GM23338 (cell line): ENCODE measurements at regions not wholly inside any gene's neighbourhood (a gene's known extent, or its start where the extent isn't known, plus 50 kb on each side); places are given as distances from the start of the nearest gene placed in this dataset.
A peak's percentile ranks its signal among the peaks of the same experiment; 100 is the strongest.

Source experiments
- ATAC-seq: fragments of 200-7000 bp; cut with Tn5 transposase; 3 replicates; pipeline ENCODE4 v1.9.1; 2020
- DNase-seq: peaks from one replicate; pipeline ENCODE4 v3.0.0-alpha.2; 2015; ENCODE audit warnings: low spot score
- H2AFZ ChIP-seq: fragments of 200-600 bp; sonication (generic); 2 replicates; pipeline ENCODE4 v1.8.0; 2016; ENCODE audit warnings: antibody characterized with exemption, mild to moderate bottlenecking, moderate library complexity
- H3F3A ChIP-seq: fragments of 200-600 bp; sonication (generic); replicated peaks from 2 replicates; pipeline ENCODE4 v1.8.0; 2017; ENCODE audit warnings: antibody characterized with exemption, mixed run types, low read depth
- H3K27ac ChIP-seq: fragments of 200-600 bp; sonication (generic); 2 replicates; pipeline ENCODE4 v1.6.1; 2016; ENCODE audit warnings: low read depth
- H3K27me3 ChIP-seq: fragments of 200-600 bp; sonication (generic); 2 replicates; pipeline ENCODE4 v1.8.0; 2016; ENCODE audit warnings: mild to moderate bottlenecking, mixed run types, moderate library complexity; ENCODE audit not compliant: insufficient read depth
- H3K36me3 ChIP-seq: fragments of 200-600 bp; sonication (generic); 2 replicates; pipeline ENCODE4 v1.8.0; 2016; ENCODE audit warnings: mild to moderate bottlenecking; ENCODE audit not compliant: insufficient read depth
- H3K4me1 ChIP-seq: fragments of 200-600 bp; sonication (generic); 2 replicates; pipeline ENCODE4 v1.8.0; 2016; ENCODE audit warnings: mild to moderate bottlenecking, moderate library complexity; ENCODE audit not compliant: insufficient read depth
- H3K4me2 ChIP-seq: fragments of 200-600 bp; sonication (generic); 2 replicates; pipeline ENCODE4 v1.7.1; 2017; ENCODE audit warnings: mixed run types
- H3K4me3 ChIP-seq: fragments of 200-600 bp; sonication (generic); 2 replicates; pipeline ENCODE4 v1.6.1; 2016; ENCODE audit warnings: mixed run types
- H3K79me2 ChIP-seq: fragments of 200-600 bp; sonication (generic); replicated peaks from 2 replicates; pipeline ENCODE4 v1.8.0; 2017; ENCODE audit warnings: mild to moderate bottlenecking; ENCODE audit not compliant: insufficient read depth
- H3K9me2 ChIP-seq: fragments of 200-600 bp; sonication (generic); 2 replicates; pipeline ENCODE4 v1.8.0; 2017; ENCODE audit not compliant: insufficient read depth
- H4K20me1 ChIP-seq: fragments of 200-600 bp; sonication (generic); replicated peaks from 2 replicates; pipeline ENCODE4 v1.8.0; 2017; ENCODE audit warnings: mild to moderate bottlenecking; ENCODE audit not compliant: insufficient read depth
- H3K27ac Mint-ChIP-seq: 2 replicates; pipeline ENCODE4 v1.8.0; 2020; ENCODE audit warnings: inconsistent platforms, mild to moderate bottlenecking, moderate library complexity, mixed read lengths
- H3K27me3 Mint-ChIP-seq: 3 replicates; pipeline ENCODE4 v1.8.0; 2022; ENCODE audit warnings: low read depth, mild to moderate bottlenecking, moderate library complexity, mixed read lengths, inconsistent platforms; ENCODE audit not compliant: insufficient read depth, poor library complexity
- H3K36me3 Mint-ChIP-seq: 3 replicates; pipeline ENCODE4 v1.8.0; 2021; ENCODE audit warnings: low read depth, mild to moderate bottlenecking, inconsistent platforms, moderate library complexity, mixed read lengths
- H3K4me1 Mint-ChIP-seq: 3 replicates; pipeline ENCODE4 v1.8.0; 2020; ENCODE audit warnings: mild to moderate bottlenecking, inconsistent platforms, mixed read lengths
- H3K4me3 Mint-ChIP-seq: 3 replicates; pipeline ENCODE4 v1.8.0; 2021; ENCODE audit warnings: moderate library complexity, mild to moderate bottlenecking, inconsistent platforms, mixed read lengths
- H3K9me3 Mint-ChIP-seq: 3 replicates; pipeline ENCODE4 v1.8.0; 2020; ENCODE audit warnings: moderate library complexity, mild to moderate bottlenecking, inconsistent platforms, mixed read lengths
- JUNB ChIP-seq: IDR thresholded peaks from one replicate; pipeline ENCODE4 v1.6.1; 2016; ENCODE audit warnings: antibody characterized with exemption; ENCODE audit not compliant: unreplicated experiment
- NANOG ChIP-seq: IDR thresholded peaks from 2 replicates; pipeline ENCODE4 v1.6.1; 2016; ENCODE audit warnings: antibody characterized with exemption, borderline replicate concordance
- POLR2AphosphoS5 ChIP-seq: IDR thresholded peaks from 2 replicates; pipeline ENCODE4 v1.6.1; 2016; ENCODE audit warnings: antibody characterized with exemption, low read depth
- ZNF114 ChIP-seq: fragments of 250-450 bp; sonication (Bioruptor Pico); IDR thresholded peaks from 2 replicates; pipeline ENCODE4 v1.5.0; 2020; ENCODE audit warnings: mild to moderate bottlenecking, moderate library complexity
- ZNF331 ChIP-seq: fragments of 250-450 bp; sonication (Bioruptor Pico); IDR thresholded peaks from 2 replicates; pipeline ENCODE4 v1.5.0; 2020; ENCODE audit warnings: low read depth, mild to moderate bottlenecking, moderate library complexity
- TF ChIP-seq, protein P1 (sequence below): IDR thresholded peaks from 2 replicates; pipeline ENCODE4 v1.6.1; 2016; ENCODE audit warnings: antibody characterized with exemption
- TF ChIP-seq, protein P2 (sequence below), 2 experiments: fragments of 200-600 bp in 1 of 2; sonication (generic) in 1 of 2; conservative IDR thresholded peaks; 2 replicates each; pipeline versions ENCODE4 v1.5.1 to v1.6.1; 2016 to 2017; ENCODE audit warnings: antibody characterized with exemption in 2 of 2, low read depth in 2 of 2, mild to moderate bottlenecking in 2 of 2, moderate library complexity in 1 of 2
- TF ChIP-seq, protein P3 (sequence below): fragments of 250-450 bp; sonication (Bioruptor Pico); IDR thresholded peaks from 2 replicates; pipeline ENCODE4 v1.5.0; 2020; ENCODE audit warnings: mild to moderate bottlenecking, moderate library complexity
- TF ChIP-seq, protein P4 (sequence below): IDR thresholded peaks from one replicate; pipeline ENCODE4 v1.6.1; 2018; ENCODE audit warnings: antibody characterized with exemption; ENCODE audit not compliant: unreplicated experiment

DNA sequence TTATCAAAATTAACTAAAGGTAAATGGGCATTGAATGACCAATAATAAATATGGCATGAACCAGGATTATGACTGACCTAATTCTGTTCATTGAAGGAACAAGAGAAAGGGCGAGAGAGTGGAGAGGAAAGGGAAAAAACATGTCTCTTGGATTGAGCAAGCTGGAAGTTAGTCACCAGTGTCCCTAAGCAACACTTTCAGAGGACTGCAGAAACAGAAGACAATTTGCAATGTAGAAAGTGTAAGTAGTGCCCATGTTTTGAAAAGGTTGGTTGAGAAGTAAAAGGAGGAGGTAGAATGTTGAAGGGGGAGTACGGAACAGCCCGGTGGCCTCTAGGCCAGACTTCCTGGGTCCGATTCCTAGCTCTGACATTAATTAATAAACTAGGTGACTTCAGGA, 94.6 kb downstream of the FAS start:
- no peak overlapping the region for H3K27ac Mint-ChIP-seq

More for the DNA sequence above, 94.6 kb downstream of the FAS start:
- no peak overlapping the region for H3K4me3 ChIP-seq
- peaks cover 6% of the 10 kb centered on the region; the same call in 1 of the 2 replicates for H3K4me1 ChIP-seq
- no peaks in the 10 kb centered on the region for H3K36me3 ChIP-seq
- H3K4me2 ChIP-seq, result no peak overlapping the region
- H3K9me3 Mint-ChIP-seq, result 0 out of 3 replicates have a peak, but pooled peaks cover 3% of the 10 kb centered on the region
- no peaks in the 10 kb centered on the region for H3K27me3 Mint-ChIP-seq
- H4K20me1 ChIP-seq, result no peaks in the 10 kb centered on the region
- H3K36me3 Mint-ChIP-seq, result no peaks in the 10 kb centered on the region
- H3K27me3 ChIP-seq, result no peaks in the 10 kb centered on the region
- no peaks in the 10 kb centered on the region for H3F3A ChIP-seq
- H3K9me2 ChIP-seq, result peaks cover 4% of the 10 kb centered on the region; the same call in 1 of the 2 replicates
- H2AFZ ChIP-seq, result 0 out of 2 replicates have a peak overlapping the region, but pooled peaks have one; percentile 20
- H3K4me1 Mint-ChIP-seq, result no peaks in the 10 kb centered on the region; the same call in 2 of the 3 replicates
- ATAC-seq (no peak), DNase-seq (no peak)
- no peak overlapping the region for H3K27ac ChIP-seq
- TF ChIP-seq ZNF331 (CRISPR knock-in tag), result no peak
- TF ChIP-seq, protein P1, sequence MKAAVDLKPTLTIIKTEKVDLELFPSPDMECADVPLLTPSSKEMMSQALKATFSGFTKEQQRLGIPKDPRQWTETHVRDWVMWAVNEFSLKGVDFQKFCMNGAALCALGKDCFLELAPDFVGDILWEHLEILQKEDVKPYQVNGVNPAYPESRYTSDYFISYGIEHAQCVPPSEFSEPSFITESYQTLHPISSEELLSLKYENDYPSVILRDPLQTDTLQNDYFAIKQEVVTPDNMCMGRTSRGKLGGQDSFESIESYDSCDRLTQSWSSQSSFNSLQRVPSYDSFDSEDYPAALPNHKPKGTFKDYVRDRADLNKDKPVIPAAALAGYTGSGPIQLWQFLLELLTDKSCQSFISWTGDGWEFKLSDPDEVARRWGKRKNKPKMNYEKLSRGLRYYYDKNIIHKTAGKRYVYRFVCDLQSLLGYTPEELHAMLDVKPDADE, result no peak
- TF ChIP-seq NANOG, result no peak
- TF ChIP-seq, protein P2, sequence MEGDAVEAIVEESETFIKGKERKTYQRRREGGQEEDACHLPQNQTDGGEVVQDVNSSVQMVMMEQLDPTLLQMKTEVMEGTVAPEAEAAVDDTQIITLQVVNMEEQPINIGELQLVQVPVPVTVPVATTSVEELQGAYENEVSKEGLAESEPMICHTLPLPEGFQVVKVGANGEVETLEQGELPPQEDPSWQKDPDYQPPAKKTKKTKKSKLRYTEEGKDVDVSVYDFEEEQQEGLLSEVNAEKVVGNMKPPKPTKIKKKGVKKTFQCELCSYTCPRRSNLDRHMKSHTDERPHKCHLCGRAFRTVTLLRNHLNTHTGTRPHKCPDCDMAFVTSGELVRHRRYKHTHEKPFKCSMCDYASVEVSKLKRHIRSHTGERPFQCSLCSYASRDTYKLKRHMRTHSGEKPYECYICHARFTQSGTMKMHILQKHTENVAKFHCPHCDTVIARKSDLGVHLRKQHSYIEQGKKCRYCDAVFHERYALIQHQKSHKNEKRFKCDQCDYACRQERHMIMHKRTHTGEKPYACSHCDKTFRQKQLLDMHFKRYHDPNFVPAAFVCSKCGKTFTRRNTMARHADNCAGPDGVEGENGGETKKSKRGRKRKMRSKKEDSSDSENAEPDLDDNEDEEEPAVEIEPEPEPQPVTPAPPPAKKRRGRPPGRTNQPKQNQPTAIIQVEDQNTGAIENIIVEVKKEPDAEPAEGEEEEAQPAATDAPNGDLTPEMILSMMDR (conservative IDR thresholded peaks at IDR 0.05; ENCODE audit: low read depth in 2 of 2), result no peak
- TF ChIP-seq ZNF114 (CRISPR knock-in tag), result no peak
- TF ChIP-seq, protein P3, sequence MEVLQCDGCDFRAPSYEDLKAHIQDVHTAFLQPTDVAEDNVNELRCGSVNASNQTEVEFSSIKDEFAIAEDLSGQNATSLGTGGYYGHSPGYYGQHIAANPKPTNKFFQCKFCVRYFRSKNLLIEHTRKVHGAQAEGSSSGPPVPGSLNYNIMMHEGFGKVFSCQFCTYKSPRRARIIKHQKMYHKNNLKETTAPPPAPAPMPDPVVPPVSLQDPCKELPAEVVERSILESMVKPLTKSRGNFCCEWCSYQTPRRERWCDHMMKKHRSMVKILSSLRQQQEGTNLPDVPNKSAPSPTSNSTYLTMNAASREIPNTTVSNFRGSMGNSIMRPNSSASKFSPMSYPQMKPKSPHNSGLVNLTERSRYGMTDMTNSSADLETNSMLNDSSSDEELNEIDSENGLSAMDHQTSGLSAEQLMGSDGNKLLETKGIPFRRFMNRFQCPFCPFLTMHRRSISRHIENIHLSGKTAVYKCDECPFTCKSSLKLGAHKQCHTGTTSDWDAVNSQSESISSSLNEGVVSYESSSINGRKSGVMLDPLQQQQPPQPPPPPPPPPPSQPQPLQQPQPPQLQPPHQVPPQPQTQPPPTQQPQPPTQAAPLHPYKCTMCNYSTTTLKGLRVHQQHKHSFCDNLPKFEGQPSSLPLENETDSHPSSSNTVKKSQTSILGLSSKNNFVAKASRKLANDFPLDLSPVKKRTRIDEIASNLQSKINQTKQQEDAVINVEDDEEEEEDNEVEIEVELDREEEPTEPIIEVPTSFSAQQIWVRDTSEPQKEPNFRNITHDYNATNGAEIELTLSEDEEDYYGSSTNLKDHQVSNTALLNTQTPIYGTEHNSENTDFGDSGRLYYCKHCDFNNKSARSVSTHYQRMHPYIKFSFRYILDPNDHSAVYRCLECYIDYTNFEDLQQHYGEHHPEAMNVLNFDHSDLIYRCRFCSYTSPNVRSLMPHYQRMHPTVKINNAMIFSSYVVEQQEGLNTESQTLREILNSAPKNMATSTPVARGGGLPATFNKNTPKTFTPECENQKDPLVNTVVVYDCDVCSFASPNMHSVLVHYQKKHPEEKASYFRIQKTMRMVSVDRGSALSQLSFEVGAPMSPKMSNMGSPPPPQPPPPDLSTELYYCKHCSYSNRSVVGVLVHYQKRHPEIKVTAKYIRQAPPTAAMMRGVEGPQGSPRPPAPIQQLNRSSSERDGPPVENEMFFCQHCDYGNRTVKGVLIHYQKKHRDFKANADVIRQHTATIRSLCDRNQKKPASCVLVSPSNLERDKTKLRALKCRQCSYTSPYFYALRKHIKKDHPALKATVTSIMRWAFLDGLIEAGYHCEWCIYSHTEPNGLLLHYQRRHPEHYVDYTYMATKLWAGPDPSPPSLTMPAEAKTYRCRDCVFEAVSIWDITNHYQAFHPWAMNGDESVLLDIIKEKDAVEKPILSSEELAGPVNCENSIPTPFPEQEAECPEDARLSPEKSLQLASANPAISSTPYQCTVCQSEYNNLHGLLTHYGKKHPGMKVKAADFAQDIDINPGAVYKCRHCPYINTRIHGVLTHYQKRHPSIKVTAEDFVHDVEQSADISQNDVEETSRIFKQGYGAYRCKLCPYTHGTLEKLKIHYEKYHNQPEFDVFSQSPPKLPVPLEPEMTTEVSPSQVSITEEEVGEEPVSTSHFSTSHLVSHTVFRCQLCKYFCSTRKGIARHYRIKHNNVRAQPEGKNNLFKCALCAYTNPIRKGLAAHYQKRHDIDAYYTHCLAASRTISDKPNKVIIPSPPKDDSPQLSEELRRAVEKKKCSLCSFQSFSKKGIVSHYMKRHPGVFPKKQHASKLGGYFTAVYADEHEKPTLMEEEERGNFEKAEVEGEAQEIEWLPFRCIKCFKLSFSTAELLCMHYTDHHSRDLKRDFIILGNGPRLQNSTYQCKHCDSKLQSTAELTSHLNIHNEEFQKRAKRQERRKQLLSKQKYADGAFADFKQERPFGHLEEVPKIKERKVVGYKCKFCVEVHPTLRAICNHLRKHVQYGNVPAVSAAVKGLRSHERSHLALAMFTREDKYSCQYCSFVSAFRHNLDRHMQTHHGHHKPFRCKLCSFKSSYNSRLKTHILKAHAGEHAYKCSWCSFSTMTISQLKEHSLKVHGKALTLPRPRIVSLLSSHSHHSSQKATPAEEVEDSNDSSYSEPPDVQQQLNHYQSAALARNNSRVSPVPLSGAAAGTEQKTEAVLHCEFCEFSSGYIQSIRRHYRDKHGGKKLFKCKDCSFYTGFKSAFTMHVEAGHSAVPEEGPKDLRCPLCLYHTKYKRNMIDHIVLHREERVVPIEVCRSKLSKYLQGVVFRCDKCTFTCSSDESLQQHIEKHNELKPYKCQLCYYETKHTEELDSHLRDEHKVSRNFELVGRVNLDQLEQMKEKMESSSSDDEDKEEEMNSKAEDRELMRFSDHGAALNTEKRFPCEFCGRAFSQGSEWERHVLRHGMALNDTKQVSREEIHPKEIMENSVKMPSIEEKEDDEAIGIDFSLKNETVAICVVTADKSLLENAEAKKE (CRISPR knock-in tag), result no peak
- TF ChIP-seq, protein P4, sequence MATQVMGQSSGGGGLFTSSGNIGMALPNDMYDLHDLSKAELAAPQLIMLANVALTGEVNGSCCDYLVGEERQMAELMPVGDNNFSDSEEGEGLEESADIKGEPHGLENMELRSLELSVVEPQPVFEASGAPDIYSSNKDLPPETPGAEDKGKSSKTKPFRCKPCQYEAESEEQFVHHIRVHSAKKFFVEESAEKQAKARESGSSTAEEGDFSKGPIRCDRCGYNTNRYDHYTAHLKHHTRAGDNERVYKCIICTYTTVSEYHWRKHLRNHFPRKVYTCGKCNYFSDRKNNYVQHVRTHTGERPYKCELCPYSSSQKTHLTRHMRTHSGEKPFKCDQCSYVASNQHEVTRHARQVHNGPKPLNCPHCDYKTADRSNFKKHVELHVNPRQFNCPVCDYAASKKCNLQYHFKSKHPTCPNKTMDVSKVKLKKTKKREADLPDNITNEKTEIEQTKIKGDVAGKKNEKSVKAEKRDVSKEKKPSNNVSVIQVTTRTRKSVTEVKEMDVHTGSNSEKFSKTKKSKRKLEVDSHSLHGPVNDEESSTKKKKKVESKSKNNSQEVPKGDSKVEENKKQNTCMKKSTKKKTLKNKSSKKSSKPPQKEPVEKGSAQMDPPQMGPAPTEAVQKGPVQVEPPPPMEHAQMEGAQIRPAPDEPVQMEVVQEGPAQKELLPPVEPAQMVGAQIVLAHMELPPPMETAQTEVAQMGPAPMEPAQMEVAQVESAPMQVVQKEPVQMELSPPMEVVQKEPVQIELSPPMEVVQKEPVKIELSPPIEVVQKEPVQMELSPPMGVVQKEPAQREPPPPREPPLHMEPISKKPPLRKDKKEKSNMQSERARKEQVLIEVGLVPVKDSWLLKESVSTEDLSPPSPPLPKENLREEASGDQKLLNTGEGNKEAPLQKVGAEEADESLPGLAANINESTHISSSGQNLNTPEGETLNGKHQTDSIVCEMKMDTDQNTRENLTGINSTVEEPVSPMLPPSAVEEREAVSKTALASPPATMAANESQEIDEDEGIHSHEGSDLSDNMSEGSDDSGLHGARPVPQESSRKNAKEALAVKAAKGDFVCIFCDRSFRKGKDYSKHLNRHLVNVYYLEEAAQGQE, result no peak
- TF ChIP-seq JUNB, result no peak
- no peak for TF ChIP-seq POLR2AphosphoS5
- no peaks in the 10 kb centered on the region for H3K79me2 ChIP-seq
- no peak overlapping the region for H3K4me3 Mint-ChIP-seq
